NOMO-1 (cell line): ENCODE measurements at regions not wholly inside any gene's neighbourhood (a gene's known extent, or its start where the extent isn't known, plus 50 kb on each side); places are given as distances from the start of the nearest gene placed in this dataset.
A peak's percentile ranks its signal among the peaks of the same experiment; 100 is the strongest.

Source experiments
- DNase-seq, 2 experiments: peaks; one replicate each; lab custom pipeline; 2025; ENCODE audit not compliant: unreplicated experiment in 2 of 2; lab: John Stamatoyannopoulos, UW

DNA sequence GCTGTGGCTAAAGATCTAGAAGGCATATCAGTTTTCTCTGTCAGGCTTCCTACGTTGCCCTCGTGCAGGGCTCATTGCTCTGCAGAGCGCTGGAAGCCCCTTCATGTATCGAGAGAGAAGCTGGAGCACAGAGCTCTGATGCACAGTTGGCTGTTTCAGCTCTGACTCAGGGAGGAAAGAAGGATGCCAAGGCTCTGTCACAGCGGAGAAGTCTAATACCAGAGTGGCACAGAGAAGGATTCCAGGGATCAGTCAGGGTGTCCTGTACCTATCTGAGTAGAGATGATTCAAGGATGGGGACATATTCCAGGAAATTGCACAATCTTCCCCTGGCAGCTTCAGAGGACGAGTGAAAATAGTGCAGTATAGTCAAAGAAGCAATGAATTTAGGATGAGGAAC is 179.2 kb upstream of the FMN2 start:
- no peak for DNase-seq

- DNase-seq = peak in 1 of 2 experiments; percentile 55
Observed at GRCh38 chr1:239913141-239913585, 178.5 kb upstream of the FMN2 start.

GRCh38 chr1:239914751-239915231 is 176.9 kb upstream of the FMN2 start:
- peak in 1 of 2 experiments; percentile 6 for DNase-seq

- DNase-seq = no peak
Observed at GRCh38 chr1:239918634-239919033, 173.0 kb upstream of the FMN2 start.

- no peak for DNase-seq
Observed at GRCh38 chr1:239920214-239920613, 171.5 kb upstream of the FMN2 start.

DNA sequence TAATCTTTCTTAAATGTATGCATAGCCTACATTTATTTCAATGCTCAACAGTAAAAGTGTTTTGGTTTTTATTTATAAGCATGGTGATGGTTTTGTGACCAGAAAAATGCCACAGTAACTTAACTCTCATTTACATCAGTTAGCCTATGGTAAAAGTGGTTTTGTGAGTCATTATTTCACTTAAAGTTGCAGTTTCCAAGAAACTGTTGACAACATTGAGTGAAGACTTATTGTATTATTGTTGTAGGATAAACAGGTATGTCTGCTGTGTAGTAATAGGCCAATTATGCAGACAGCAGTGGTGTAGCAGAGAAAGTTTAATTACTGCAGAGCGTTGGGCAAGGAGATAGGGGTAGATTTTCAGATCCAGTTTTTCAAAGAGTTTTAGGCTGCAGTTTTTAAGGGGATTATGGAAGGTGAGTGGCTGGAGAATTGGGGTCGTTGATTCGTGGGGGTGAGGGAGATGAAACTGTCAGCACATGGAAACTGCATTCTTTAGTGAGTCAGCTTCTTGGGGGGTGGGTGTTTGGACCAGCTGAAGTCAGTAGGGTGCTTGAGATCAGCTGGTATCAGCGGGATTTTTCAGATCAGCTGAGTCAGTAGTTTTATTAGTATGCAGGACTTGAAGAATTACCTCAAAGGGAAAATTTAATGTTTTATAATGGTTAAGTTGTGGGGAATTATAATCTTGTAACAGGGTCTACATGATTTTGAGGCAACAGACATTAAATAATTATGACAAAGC is 168.7 kb upstream of the FMN2 start:
- no peak for DNase-seq

GRCh38 chr1:239924741-239925350 is 166.8 kb upstream of the FMN2 start:
- no peak for DNase-seq

- no peak for DNase-seq
Observed at GRCh38 chr1:239926184-239926583, 165.5 kb upstream of the FMN2 start.

- no peak for DNase-seq
Observed at GRCh38 chr1:239929317-239929716, 162.4 kb upstream of the FMN2 start.

DNA sequence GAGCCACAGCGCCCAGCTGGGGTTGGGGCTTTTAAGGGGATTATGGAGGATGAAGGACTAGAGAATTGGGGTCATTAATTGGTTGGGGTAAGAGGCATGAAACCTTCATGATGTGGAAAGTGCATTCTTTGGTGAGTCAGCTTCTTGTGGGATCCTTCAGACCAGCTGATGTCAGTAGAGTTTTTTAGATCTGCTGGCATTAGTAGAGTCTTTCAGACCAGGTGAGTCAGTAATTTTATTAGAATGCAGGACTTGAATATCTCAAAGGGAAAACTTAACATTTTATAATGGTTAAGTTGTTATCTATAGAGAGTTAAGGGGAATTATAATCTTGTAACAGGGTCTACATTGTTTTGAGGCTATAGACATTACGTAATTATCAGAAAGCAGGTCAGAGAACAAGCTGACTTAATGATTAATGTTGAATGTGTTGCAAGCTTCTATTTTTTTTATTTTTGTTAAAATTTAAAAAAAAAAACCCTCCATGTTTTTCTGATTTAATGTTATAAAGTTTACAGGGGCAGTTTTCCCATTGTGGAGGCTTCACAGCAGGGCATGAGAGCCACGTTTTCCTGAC is 160.9 kb upstream of the FMN2 start:
- no peak for DNase-seq

DNA sequence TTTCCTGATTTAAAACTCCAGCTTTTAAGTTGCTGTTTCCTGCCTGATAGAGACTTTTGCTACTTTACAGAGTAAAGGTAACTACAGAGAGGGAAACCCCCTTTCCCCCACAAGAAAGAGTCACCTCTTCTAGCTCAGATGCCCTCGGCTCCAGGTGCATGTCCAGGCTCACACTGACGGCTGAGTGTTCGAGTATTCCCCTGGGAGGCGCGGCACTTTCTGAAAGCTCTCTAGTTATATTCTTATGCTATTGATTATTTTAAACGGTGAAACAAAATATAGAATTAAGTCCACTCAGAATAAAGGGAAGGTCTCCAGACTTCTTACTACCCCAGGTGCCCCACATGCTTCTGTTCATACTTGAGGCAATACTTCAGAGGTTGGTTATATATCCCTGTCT is 160.3 kb upstream of the FMN2 start:
- no peak for DNase-seq

DNA sequence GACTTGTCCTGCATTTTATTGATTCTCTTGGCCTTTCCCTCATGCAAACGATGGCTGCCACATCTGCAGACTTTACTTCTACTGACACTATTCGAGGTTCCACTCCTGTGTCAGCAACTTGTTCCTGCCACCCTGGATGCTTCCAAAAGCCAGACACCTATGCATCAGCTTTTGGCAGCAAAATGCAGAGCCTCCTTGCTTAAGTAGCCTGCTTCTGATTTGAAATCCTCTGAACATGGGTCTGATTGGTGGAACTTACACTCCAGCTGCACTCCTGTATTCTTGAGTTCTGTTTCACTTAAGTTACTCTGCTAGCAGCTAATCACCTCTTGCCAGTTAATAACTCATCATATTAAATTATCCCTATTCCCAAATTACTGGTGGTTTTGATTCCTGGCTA is 152.1 kb upstream of the FMN2 start:
- no peak for DNase-seq

- no peak for DNase-seq
Observed at GRCh38 chr1:239943761-239944160, 147.9 kb upstream of the FMN2 start.

GRCh38 chr1:239944666-239945065 is 147.0 kb upstream of the FMN2 start:
- DNase-seq = peak; percentile 6 to 78

DNA sequence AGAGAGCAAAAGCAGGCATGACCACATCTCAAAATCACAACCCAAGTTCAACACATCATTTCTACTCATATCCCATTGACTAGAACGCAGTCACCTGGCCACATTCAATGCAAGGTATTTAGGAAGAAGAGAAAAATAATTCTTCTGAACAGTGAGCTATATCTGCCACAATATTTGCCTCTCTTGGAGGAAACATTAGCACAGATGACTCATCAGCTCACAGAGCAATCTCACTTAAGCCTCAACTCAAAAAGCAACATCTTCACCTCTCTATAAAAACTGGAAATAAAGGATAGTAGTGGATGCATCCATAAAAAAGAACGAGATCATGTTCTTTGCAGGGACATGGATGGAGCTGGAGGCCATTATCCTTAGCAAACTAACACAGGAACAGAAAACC is 143.9 kb upstream of the FMN2 start:
- no peak for DNase-seq

- peak; percentile 17 to 60 for DNase-seq
Observed at GRCh38 chr1:239951511-239952140, 140.1 kb upstream of the FMN2 start.

DNA sequence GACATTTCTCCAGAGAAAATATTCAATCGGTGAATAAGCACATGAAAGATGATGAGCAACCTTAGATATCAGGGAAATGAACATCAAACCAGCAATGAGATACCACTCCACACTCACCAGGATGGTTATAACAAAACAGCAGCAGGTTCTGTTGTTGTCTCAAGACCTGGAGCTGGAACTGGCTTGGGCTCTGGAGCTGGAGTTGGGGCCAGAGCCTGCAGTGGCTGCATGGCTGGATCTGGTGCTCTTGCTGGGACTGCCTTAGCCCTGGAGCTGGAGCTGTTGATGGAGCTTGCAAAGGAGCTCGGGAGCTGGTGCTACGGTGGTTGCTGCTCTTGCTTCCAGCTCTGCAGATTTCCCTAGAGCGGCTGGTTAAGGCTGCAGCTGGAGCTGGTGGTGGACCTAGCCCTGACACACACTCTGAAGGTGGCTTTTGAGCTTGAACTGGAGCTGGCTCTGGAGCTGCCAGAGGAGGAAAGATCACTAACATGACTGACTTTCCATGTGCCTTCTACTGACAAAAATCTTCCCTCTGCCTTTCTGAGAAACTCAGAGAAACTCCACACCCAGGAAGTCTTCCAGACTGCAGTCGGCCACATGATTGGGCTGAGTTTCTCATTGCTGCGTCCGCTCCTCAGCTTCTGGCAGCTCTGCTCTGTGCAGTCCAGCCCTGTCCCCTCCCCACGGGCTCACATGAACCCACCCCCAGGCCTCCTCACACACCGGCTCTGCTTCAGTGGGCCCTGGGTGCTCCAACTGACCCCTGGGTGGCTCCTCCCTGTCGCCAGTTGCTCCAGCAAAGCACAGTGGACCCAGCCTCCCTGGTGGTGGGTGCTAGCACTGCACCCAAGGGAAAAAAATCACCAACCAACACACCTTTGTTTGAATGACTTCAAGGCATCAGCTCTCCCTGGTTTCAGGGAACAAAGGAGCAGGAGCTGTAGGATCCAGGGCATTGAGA is 139.1 kb upstream of the FMN2 start:
- no peak for DNase-seq

DNA sequence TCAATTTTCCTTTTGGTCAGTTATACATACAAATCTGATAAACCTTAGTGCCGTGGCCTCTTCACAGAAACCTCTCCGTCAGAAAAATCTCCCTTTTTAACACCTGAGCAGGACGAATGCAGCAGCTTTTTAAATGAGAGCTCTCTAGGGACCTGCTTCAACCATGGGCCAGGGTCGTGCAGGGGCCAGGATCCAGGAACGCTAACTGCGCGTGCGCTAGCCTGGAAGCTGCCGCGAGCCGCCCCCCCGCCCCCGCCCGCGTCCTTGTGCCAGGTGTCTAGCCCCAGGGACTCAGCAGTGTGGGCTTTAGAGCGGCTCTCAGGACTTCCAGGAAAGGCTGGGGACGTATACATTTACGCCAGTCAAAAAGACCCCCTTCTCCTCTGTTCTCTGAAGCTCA is 136.8 kb upstream of the FMN2 start:
- no peak for DNase-seq

GRCh38 chr1:239955431-239955830 is 136.3 kb upstream of the FMN2 start:
- no peak for DNase-seq

DNA sequence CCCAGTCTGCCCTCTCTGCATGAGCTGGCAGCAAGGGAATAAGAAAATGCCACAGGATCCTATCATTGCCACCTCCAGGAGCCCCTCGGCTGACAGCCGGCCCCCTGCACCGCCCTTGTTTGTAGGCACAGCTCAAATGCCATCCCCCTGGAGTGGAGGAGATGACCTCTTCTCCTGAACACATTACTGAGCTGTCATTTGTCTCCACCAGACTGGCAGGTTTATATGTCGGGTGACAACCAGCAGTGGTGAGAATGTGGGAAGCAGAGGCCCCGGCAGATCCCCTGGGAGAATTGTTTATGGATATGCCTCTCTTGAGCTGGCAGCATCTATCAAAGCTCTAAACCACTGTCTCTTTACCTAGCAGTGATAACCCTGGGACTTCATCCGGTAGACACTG is 135.4 kb upstream of the FMN2 start:
- DNase-seq = no peak
